Right atrium auricular region (tissue), 2 donors: ENCODE measurements at regions not wholly inside any gene's neighbourhood (a gene's known extent, or its start where the extent isn't known, plus 50 kb on each side); places are given as distances from the start of the nearest gene placed in this dataset.
"Not testable (repeated sequence)": the region's sequence is repeated elsewhere in the genome, so short reads cannot be mapped to it uniquely, and the experiment has no call there.

ENCODE experiments used
- DNase-seq: peaks from one replicate; pipeline ENCODE4 v3.0.0-alpha.2; 2019; ENCODE audit warnings: low spot score
- H3K27ac ChIP-seq, 2 donors: fragments of 200-600 bp; sonication (generic); 1 replicate in 1 of 2; 2 replicates in 1 of 2; pipeline ENCODE4 v1.5.1; 2016 to 2019
- H3K27me3 ChIP-seq, 2 donors: fragments of 200-600 bp; sonication (generic); one replicate each; pipeline versions ENCODE4 v1.5.1 to v1.6.0; 2017 to 2019
- H3K36me3 ChIP-seq: fragments of 200-600 bp; sonication (generic); one replicate; pipeline ENCODE4 v1.5.1; 2016
- H3K4me1 ChIP-seq, 2 donors: fragments of 200-600 bp; sonication (generic); one replicate each; pipeline versions ENCODE4 v1.5.1 to v1.6.0; 2017 to 2019
- H3K4me3 ChIP-seq, 2 donors: fragments of 200-600 bp; sonication (generic); 1 replicate in 1 of 2; 2 replicates in 1 of 2; pipeline ENCODE4 v1.5.1; 2017 to 2019; ENCODE audit warnings: mild to moderate bottlenecking in 1 of 2, moderate library complexity in 1 of 2
- H3K9me3 ChIP-seq, 2 donors: fragments of 200-600 bp; sonication (generic); one replicate each; pipeline ENCODE4 v1.5.1; 2019

DNA sequence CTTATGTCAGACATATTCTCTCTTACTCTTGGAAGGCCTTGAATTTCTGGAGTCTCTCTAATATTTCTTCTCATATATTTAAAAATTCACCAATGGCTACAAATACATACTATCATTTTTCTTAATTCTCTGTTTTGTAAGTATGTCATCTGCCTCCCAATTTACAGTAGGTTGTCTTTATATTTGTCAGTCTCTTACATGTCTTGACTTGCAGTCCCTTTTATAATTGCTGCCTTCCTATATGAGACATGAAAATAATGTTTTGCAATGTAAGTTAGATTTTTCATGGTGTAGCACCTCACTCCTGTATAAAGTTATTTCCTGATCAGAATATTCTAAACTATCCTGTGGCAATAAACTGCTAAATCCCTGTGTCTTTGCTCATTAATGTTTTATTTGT lies 223.1 kb upstream of the C1QTNF3 start:
- not testable (repeated sequence) for H3K27ac ChIP-seq, H3K4me1 ChIP-seq, DNase-seq, H3K4me3 ChIP-seq, H3K36me3 ChIP-seq, H3K9me3 ChIP-seq, H3K27me3 ChIP-seq

DNA sequence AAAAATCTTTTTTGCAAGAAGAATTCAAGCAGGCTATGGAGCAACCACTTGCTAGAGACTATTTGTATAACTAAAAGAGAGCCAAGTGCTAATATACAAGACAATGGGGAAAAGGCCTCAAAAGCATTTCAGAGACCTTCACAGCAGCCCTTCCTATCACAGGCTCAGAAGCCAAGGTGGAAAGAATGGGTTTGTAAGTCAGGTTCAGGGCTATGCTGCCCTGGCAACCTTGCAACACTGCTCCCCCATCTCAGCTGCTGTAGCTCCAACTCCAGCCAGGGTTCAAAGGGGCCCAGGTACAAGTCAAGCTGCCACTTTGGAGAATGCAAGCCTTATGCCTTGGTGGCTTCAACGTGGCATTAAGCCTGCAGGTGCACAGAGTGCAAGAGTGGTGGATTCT lies 253.7 kb upstream of the C1QTNF3 start:
- H3K36me3 ChIP-seq, H3K4me3 ChIP-seq, H3K27ac ChIP-seq, H3K9me3 ChIP-seq, H3K27me3 ChIP-seq, DNase-seq, H3K4me1 ChIP-seq: not testable (repeated sequence)

DNA sequence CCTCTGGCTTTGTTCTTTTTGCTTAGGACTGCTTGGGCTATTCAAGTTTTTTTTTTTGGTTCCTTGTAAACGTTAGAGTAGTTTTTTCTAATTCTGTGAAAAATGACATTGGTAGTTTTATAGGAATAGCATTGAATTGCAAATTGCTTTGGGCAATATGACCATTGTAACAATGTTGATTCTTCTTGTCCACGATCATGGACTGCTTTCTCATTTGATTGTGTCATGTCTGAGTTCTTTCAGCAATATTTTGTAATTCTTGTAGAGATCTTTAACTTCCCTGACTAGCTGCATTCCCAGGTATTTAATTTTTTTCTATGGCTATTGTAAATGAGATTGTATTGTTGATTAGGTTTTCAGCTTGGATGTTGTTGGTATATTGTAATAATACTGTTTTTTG lies 286.2 kb upstream of the C1QTNF3 start:
- not testable (repeated sequence) for DNase-seq, H3K27me3 ChIP-seq, H3K4me3 ChIP-seq, H3K9me3 ChIP-seq, H3K36me3 ChIP-seq, H3K4me1 ChIP-seq, H3K27ac ChIP-seq

DNA sequence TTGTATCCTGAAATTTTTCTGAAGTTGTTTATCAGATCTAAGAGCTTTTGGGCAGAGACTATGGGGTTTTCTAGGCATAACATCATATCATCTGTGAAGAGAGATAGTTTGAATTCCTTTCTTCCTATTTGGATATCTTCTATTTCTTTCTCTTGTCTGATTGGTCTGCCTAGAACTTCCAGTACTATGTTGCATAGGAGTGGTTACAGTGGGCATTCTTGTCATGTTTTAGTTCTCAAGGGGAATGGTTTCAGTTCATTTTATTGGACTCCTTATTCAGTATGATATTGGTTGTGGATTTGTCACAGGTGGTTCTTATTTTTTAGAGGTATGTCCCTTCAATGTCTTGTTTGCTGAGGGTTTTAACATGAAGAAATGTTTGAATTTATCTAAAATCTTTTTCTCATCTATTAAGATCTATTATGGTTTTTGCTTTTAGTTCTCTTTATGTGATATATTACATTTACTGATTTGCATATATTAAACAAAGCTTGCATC lies 286.6 kb upstream of the C1QTNF3 start:
- not testable (repeated sequence) for H3K27ac ChIP-seq, H3K27me3 ChIP-seq, DNase-seq, H3K4me3 ChIP-seq, H3K36me3 ChIP-seq, H3K4me1 ChIP-seq, H3K9me3 ChIP-seq

DNA sequence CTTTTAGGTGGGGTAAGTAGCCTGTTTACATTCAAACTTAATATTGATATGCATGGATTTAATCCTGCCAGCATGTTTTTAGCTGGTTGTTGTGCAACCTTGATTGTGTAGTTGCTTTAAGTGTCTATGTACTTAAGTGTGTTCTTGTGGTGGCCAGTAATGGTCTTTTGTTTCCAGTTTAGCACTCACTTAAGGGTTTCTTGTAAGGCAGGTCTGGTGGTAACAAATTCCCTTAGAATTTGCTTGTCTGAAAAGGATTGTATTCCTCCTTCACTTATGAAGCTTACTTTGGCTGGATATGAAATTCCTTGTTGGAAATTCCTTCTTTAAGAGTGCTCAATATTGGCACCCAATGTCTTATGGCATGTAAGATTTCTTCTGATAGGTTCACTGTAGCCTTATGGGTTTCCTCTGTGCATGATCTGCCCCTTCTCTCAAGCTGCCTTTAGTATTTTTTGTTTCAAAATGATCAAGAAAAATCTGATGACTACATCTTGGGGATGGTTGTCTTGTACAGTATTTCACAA lies 289.0 kb upstream of the C1QTNF3 start:
- H3K4me1 ChIP-seq, H3K27ac ChIP-seq, H3K36me3 ChIP-seq, H3K27me3 ChIP-seq, H3K4me3 ChIP-seq, H3K9me3 ChIP-seq, DNase-seq: not testable (repeated sequence)

DNA sequence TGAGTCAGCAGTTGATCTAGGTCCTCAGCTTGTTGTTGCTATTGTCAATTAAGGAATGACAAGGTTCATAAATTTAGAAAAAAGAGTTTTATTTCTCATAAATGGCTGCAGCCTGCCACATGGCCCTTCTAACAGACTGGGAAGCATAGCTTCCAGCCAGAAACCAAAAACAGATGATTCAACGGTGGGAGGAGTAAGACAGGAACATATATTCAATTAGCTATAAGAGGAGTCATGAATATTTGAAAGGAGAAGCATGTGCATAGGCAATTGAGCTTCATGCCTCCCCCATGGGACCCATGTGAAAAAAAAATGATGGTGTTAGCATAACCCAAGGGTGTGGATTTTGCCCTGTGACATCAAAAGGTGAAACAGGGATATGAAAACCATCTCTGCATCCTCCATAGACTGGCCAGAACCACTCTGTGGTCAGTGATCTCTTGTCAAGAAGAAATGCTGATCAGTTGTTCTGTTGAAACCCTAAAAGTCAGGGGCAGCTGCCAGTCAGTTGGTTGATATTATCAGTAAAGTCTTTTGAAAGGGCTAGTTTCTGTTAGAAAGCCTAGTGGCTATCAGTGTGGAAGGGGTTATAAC lies 296.5 kb upstream of the C1QTNF3 start:
- H3K27me3 ChIP-seq, H3K36me3 ChIP-seq, H3K4me3 ChIP-seq, H3K27ac ChIP-seq, H3K9me3 ChIP-seq, H3K4me1 ChIP-seq, DNase-seq: not testable (repeated sequence)

DNA sequence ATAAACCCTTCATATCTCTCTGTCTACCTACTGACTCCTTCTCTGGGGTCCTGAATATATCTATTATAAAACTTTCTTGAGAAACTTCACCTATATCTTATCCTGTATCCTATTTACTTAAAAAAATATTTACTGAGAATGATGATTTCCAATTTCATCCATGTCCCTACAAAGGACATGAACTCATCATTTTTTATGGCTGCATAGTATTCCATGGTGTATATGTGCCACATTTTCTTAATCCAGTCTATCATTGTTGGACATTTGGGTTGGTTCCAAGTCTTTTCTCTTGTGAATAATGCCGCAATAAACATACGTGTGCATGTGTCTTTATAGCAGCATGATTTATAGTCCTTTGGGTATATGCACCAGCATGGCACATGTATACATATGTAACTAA lies 301.7 kb upstream of the RAI14 start:
- H3K27me3 ChIP-seq, H3K9me3 ChIP-seq, H3K4me1 ChIP-seq, H3K4me3 ChIP-seq, H3K27ac ChIP-seq, DNase-seq, H3K36me3 ChIP-seq: not testable (repeated sequence)

DNA sequence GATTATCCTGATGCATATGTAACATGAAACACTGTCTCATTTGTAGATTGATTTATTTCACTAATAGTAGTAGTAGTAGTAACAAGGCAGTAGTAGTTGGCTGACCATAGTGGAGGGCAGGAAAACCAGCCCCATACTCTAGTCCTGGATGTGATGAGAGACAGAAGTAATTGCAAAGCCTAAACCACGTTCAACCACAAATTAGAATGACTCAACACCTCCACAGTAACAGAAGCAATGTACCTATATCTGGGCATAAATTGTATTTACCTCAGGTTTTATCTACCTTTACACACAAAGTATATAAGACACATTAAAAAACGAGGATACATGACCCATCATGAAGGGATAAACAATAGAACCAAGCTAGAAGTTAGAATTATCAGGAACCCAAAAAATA lies 284.7 kb upstream of the RAI14 start:
- H3K36me3 ChIP-seq, H3K9me3 ChIP-seq, H3K27me3 ChIP-seq, H3K4me1 ChIP-seq, H3K4me3 ChIP-seq, H3K27ac ChIP-seq, DNase-seq: not testable (repeated sequence)

DNA sequence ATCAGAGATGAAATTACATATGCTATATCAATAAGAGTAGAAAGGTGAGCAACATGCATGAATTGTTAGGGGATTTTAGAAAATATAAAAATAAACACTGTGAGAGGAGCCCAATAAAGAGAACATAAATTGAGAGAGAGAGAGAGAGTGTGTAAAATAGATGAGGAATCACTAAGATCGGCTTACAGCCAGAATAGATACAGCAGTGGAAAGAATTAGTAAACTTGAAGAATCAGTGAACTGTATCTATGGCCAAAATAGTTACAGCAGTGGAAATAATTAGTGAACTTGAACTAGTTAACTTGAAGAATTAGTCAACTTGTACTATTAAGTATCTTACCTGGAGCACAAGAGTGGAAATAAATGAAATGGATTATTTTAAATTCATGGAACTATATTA lies 284.3 kb upstream of the RAI14 start:
- not testable (repeated sequence) for DNase-seq, H3K27me3 ChIP-seq, H3K27ac ChIP-seq, H3K4me3 ChIP-seq, H3K4me1 ChIP-seq, H3K9me3 ChIP-seq, H3K36me3 ChIP-seq

DNA sequence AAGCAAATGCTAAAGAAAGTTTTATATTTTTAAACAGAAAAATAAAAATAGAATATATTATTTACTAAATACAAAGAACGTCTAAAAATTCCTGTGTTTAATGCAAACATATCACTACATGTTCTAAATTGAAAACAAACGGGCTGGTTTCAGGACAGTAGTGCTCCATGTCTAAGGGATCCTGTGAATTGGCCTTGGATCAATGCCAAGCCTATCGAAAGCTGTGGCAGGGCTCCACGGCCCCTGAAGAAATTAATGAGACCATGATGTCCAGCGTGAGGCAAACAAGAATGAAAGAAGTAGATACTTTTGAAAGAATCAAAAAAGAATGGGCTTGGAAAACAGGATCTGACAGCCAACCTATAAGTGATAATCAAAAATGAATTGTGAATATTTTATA lies 283.4 kb upstream of the RAI14 start:
- not testable (repeated sequence) for H3K27me3 ChIP-seq, H3K4me3 ChIP-seq, H3K36me3 ChIP-seq, H3K4me1 ChIP-seq, DNase-seq, H3K9me3 ChIP-seq, H3K27ac ChIP-seq

DNA sequence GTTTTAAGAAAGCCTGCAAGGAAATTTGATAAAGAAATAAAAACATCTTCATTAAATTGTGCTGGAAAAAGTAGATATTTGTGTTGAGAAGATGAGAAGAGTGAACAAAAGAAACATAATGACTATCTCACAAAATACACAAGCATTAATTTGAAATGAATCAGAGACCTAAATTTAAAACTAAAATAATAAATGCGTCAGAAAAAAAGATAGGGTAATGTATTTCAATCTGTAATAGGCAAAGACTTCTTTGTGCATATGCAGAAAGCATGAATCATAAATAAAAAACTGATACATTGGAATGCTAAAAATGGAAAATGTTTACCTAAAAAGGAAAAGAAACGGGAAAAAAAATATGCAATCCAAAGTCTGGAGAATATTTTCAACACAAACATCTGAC lies 278.5 kb upstream of the RAI14 start:
- DNase-seq, H3K27me3 ChIP-seq, H3K4me1 ChIP-seq, H3K36me3 ChIP-seq, H3K27ac ChIP-seq, H3K4me3 ChIP-seq, H3K9me3 ChIP-seq: not testable (repeated sequence)

DNA sequence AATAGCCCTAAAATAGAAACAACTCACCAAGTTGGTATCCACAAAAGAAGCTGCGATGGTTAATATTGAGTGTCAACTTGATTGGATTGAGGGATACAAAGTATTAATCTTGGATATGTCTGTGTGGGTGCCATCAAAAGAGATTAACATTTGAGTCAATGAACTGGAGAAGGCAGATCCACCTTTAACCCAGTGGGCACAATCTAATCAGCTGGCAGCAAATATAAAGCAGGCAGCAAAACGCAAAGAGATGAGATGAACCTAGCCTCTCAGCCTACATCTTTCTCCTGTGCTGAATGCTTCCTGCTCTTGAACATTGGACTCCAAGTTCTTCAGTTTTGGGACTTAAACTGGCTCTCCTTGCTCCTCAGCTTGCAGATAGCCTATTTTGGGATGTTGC lies 277.6 kb upstream of the RAI14 start:
- DNase-seq, H3K36me3 ChIP-seq, H3K27me3 ChIP-seq, H3K4me3 ChIP-seq, H3K9me3 ChIP-seq, H3K27ac ChIP-seq, H3K4me1 ChIP-seq: not testable (repeated sequence)

DNA sequence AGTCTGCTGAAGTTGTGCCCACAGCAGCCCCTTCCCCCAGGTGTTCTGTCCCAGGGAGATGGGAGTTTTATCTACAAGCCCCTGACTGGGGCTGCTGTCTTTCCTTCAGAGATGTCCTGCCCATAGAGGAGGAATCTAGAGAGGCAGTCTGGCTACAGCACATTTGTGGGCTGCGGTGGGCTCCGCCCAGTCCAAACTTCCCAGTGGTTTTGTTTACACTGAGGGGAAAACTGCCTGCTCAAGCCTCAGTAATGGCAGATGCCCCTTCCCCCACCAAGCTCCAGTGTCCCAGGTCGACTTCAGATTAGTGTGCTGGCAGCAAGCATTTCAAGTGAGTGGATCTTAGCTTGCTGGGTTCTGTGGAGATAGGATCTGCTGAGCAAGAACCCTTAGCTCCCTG lies 267.4 kb upstream of the RAI14 start:
- DNase-seq, H3K27me3 ChIP-seq, H3K4me3 ChIP-seq, H3K4me1 ChIP-seq, H3K36me3 ChIP-seq, H3K27ac ChIP-seq, H3K9me3 ChIP-seq: not testable (repeated sequence)
